AG04450 (cell line): ENCODE measurements at regions not wholly inside any gene's neighbourhood (a gene's known extent, or its start where the extent isn't known, plus 50 kb on each side); places are given as distances from the start of the nearest gene placed in this dataset.

Experiments used
- CTCF ChIA-PET: fragments of 300-600, 350-600 bp; formaldehyde crosslinking; extraction: SDS; loops from one replicate; lab custom pipeline; 2022; ENCODE audit warnings: antibody characterized with exemption, inconsistent platforms; lab: Charles Lee
- POLR2A ChIA-PET: fragments of 350-600 bp; formaldehyde crosslinking; extraction: SDS; loops from one replicate; lab custom pipeline; 2021; ENCODE audit warnings: antibody characterized with exemption, inconsistent platforms; lab: Yijun Ruan, JAX
- DNase-seq: peaks from one replicate; pipeline ENCODE4 v3.0.0-alpha.2; 2011; ENCODE audit warnings: low read depth, low spot score
- H3K27ac ChIP-seq: one replicate; pipeline ENCODE4 v1.5.1; 2012; ENCODE audit warnings: low read depth, low read length, control low read depth
- H3K27me3 ChIP-seq: one replicate; pipeline ENCODE4 v1.6.0; 2012; ENCODE audit warnings: low read length; ENCODE audit not compliant: control insufficient read depth, insufficient read depth
- H3K4me3 ChIP-seq: 2 replicates; pipeline ENCODE4 v1.5.1; 2011; ENCODE audit warnings: mild to moderate bottlenecking, low read depth, low read length, control low read depth
- H3K9me3 ChIP-seq: 2 replicates; pipeline ENCODE4 v1.5.1; 2012; ENCODE audit warnings: low read length; ENCODE audit not compliant: control insufficient read depth, insufficient read depth
- TF ChIP-seq, protein P1 (sequence below): IDR thresholded peaks from 2 replicates; pipeline ENCODE4 v1.5.1; 2011; ENCODE audit warnings: low read depth, low read length, control low read depth, inconsistent platforms

DNA sequence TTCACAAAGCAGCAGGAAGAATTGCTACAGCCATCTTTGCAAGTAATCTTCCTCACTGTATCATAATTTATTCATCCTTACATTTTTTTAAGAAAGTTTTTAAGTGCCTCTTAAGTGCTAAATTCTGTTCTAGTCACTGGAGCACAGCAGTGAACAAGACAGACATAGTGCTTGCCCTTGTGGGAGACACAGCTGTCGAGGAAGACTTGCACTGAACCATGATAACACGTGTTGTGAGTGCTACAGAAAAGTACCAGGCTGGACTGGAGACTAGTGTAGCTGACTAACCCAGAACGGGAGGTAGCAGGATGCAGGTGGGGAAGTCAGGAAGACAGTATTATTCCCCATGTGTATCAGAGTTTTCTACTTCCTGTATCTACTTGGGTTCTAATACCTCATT, 300.6 kb downstream of the TBL1XR1 start:
- Histone ChIP-seq H3K4me3 (no peak overlapping the region), H3K27me3 (peaks cover 9% of the 10 kb centered on the region), H3K9me3 (no peaks in the 10 kb centered on the region), H3K27ac (no peak overlapping the region)
- DNase-seq, result no peak
- ChIA-PET CTCF (no interaction called here), POLR2A (no interaction called here)
- TF ChIP-seq, protein P1, sequence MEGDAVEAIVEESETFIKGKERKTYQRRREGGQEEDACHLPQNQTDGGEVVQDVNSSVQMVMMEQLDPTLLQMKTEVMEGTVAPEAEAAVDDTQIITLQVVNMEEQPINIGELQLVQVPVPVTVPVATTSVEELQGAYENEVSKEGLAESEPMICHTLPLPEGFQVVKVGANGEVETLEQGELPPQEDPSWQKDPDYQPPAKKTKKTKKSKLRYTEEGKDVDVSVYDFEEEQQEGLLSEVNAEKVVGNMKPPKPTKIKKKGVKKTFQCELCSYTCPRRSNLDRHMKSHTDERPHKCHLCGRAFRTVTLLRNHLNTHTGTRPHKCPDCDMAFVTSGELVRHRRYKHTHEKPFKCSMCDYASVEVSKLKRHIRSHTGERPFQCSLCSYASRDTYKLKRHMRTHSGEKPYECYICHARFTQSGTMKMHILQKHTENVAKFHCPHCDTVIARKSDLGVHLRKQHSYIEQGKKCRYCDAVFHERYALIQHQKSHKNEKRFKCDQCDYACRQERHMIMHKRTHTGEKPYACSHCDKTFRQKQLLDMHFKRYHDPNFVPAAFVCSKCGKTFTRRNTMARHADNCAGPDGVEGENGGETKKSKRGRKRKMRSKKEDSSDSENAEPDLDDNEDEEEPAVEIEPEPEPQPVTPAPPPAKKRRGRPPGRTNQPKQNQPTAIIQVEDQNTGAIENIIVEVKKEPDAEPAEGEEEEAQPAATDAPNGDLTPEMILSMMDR, result no peak

DNA sequence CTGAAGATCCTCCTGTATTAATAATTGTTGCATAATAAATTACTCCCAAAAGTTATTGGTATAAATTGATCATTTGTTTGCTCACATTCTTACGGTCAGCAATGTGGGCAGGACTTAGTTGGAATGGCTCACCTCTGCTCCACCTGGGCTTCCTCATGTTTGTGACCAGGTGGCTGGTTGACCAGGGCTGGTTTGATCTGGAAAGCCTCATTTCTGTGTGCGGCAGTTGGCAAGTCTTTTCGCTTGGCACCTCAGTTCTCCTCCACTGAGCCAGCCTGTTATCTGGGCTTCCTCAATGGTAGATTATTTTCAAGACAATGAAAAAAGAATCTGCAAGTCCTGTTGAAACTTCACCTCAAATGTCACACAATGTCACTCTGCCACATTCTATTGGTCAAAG, 301.1 kb downstream of the TBL1XR1 start:
- CTCF ChIA-PET, result no interaction called here
- DNase-seq, result no peak
- H3K27ac ChIP-seq, result no peak overlapping the region
- H3K27me3 ChIP-seq, result peaks cover 9% of the 10 kb centered on the region
- TF ChIP-seq, protein P1, result no peak
- POLR2A ChIA-PET, result no interaction called here
- no peaks in the 10 kb centered on the region for H3K9me3 ChIP-seq
- no peak overlapping the region for H3K4me3 ChIP-seq

DNA sequence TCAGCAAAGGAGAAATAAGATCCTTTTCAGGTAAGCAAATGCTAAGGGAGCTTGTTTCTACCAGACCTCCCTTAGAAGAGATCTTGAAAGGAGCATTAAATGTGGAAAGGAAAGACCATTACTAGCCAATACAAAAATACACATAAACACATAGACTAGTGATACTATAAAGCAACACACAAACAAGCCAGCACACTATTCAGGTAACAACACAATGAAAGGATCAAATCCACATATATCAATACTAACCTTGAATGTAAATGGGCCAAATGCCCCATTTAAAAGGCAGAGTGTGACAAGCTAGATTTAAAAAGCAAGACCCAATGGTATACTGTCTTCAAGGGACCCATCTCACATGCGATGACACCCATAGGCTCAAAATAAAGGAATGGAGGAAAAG, 317.6 kb downstream of the TBL1XR1 start:
- H3K4me3 ChIP-seq, result no peak overlapping the region
- H3K9me3 ChIP-seq, result no peaks in the 10 kb centered on the region
- DNase-seq, result no peak
- TF ChIP-seq, protein P1, result no peak
- no peaks in the 10 kb centered on the region for H3K27me3 ChIP-seq
- no peak overlapping the region for H3K27ac ChIP-seq
- ChIA-PET POLR2A (no interaction called here), CTCF (interaction anchor here (1.1 kb wide), 1 partner anchor 59 kb away, joined by 4 read pairs; no protein-coding TSS in a partner anchor)

DNA sequence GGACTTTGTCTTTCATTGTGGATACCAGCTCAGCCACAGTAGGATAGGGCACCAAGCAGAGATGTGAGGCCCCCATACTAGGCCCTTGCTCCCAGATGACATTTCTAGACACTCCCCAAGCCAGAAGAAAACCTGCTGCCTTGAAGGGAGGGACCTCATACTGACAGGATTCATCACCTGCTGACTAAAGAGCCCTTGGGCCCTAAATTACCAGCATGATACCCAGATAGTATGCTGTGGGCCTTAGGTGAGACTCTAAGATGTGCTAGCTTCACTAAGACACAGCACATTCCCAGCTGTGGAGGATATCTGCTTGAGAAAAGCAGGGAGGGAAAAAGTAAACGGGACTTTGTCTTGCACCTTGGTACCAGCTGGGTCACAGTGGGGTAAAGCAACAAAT, 324.0 kb downstream of the TBL1XR1 start:
- Histone ChIP-seq H3K4me3 (no peak overlapping the region), H3K27ac (no peak overlapping the region), H3K27me3 (no peaks in the 10 kb centered on the region), H3K9me3 (no peaks in the 10 kb centered on the region)
- ChIA-PET CTCF (interaction anchor here (0.7 to 4.6 kb wide), 12 partner anchors 9 to 1515 kb away, joined by 3 to 89 read pairs (median 5); no protein-coding TSS in a partner anchor), POLR2A (no interaction called here)
- DNase-seq, result no peak
- TF ChIP-seq, protein P1, result no peak

DNA sequence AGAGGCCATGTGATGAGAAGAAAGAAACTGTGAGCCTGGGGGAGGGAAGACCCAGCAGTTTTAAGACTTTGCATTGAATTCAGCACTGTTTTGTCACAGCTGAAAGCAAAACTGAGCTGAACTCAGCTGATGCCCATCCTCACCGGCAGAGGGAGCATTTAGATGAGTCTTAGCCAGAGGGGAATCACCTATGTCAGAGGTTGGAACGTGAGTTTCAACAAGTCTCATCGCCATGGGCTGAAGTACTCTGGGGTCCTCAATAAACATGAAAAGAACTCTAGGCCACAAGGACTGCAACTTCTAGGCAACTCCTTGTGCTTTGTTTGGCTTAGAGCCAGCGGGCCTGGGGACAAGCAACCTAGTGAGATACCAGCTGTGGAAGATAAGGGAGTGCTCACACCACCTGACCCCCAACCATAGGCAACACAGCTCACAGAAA, 324.5 kb downstream of the TBL1XR1 start:
- Histone ChIP-seq H3K4me3 (no peak overlapping the region), H3K27me3 (no peaks in the 10 kb centered on the region), H3K9me3 (no peaks in the 10 kb centered on the region), H3K27ac (no peak overlapping the region)
- POLR2A ChIA-PET, result no interaction called here
- CTCF ChIA-PET, result interaction anchor here (0.5 to 4.6 kb wide), 17 partner anchors 9 to 1516 kb away, joined by 3 to 89 read pairs (median 4); no protein-coding TSS in a partner anchor
- DNase-seq, result peak; percentile 11
- TF ChIP-seq, protein P1, result peak; percentile 85
